Aorta (tissue), 5 donors: ENCODE measurements at regions not wholly inside any gene's neighbourhood (a gene's known extent, or its start where the extent isn't known, plus 50 kb on each side); places are given as distances from the start of the nearest gene placed in this dataset.
"Not testable (repeated sequence)": the region's sequence is repeated elsewhere in the genome, so short reads cannot be mapped to it uniquely, and the experiment has no call there.

ENCODE experiments used
- ATAC-seq: fragments of 200-7000 bp; cut with Tn5 transposase; one replicate; pipeline ENCODE4 v1.9.1; 2022; ENCODE audit warnings: moderate library complexity; ENCODE audit not compliant: low FRiP score
- DNase-seq, 2 donors: peaks; one replicate each; pipeline ENCODE4 v3.0.0-alpha.2; 2020
- H3K27ac ChIP-seq, 2 donors: one replicate each; pipeline ENCODE4 v1.5.1; 2013; ENCODE audit warnings: low read length in 2 of 2, mild to moderate bottlenecking in 2 of 2, moderate library complexity in 2 of 2, control low read depth in 1 of 2, inconsistent platforms in 1 of 2, low read depth in 1 of 2
- H3K27me3 ChIP-seq, 2 donors: one replicate each; pipeline ENCODE4 v1.6.1; 2013; ENCODE audit warnings: control low read depth in 1 of 2, low read length in 1 of 2, mild to moderate bottlenecking in 1 of 2, moderate library complexity in 1 of 2; ENCODE audit not compliant: insufficient read depth in 2 of 2, control insufficient read depth in 1 of 2
- H3K36me3 ChIP-seq, 2 donors: one replicate each; pipeline ENCODE4 v1.6.1; 2013; ENCODE audit warnings: control low read depth in 1 of 2, low read length in 1 of 2, mild to moderate bottlenecking in 1 of 2; ENCODE audit not compliant: insufficient read depth in 2 of 2, control insufficient read depth in 1 of 2
- H3K4me1 ChIP-seq, 2 donors: one replicate each; pipeline ENCODE4 v1.6.1; 2013; ENCODE audit warnings: low read length in 2 of 2, control low read depth in 1 of 2, mild to moderate bottlenecking in 1 of 2, moderate library complexity in 1 of 2; ENCODE audit not compliant: insufficient read depth in 2 of 2, control insufficient read depth in 1 of 2
- H3K4me3 ChIP-seq, 2 donors: one replicate each; pipeline ENCODE4 v1.5.1; 2013; ENCODE audit warnings: low read length in 2 of 2, control low read depth in 1 of 2, mild to moderate bottlenecking in 1 of 2
- H3K9me3 ChIP-seq: one replicate; pipeline ENCODE4 v1.6.1; 2013; ENCODE audit warnings: mild to moderate bottlenecking, low read length; ENCODE audit not compliant: control insufficient read depth
- WGBS, 2 donors: extraction: QIAGEN DNeasy Blood & Tissue Kit; methylation state at CpG; one replicate each; pipeline ENCODE4 v1.1.7; 2013; 5-methylcytosine and 5-hydroxymethylcytosine counted together
- intact Hi-C, 2 donors: fragments of 100-400 bp; cut with DNase I; formaldehyde crosslinking; loops; one replicate each; pipeline versions ENCODE4 v1.14.2 to v1.15.0; 2022
- donor health status: healthy with polysubstance abuse.
- donor health status: Bipolar disorder and iron deficiency.
- donor health status: DM: no; HTN: no; CAD: no.
- donor health status: DM: no; HTN: no; CAD: no.
- donor health status: DM: yes; HTN: yes; CAD: no.

- ATAC-seq, result no peak
- Histone ChIP-seq H3K27ac (no peak overlapping the region), H3K4me1 (no peaks in the 10 kb centered on the region), H3K9me3 (peaks cover 1% of the 10 kb centered on the region), H3K36me3 (no peaks in the 10 kb centered on the region), H3K27me3 (no peaks in the 10 kb centered on the region), H3K4me3 (no peak overlapping the region)
- intact Hi-C loops, result no loop called here
- 27 to 40% methylated on average over 1 of the region's 1 CpG for WGBS, 2 donors
- no peak for DNase-seq
These were observed 280.1 kb upstream of the RASGRP1 start for GRCh38 chr15:38844736-38845135.

DNA sequence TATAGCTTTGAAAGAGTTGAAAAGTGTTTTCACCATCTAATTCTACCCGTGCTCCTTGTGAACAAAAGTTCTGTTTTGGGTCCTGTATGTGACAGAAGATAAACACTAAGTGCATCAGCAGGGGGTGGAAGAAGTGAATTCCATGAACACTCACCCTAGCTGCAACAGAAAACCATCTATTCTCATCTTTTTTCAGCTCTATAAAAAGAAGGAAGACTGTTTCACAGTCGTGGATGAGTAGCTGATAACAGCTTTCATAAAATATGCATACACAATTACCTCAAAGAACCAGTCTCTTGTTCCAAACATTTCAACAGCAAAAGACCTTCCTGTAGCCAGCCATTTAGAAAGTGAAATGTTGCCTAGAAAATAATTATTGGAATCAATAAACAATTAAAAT lies 281.7 kb upstream of the RASGRP1 start:
- H3K27ac ChIP-seq, result no peak overlapping the region
- 33 to 41% methylated on average over 2 of the region's 2 CpGs for WGBS, 2 donors
- intact Hi-C loops, result no loop called here

DNA sequence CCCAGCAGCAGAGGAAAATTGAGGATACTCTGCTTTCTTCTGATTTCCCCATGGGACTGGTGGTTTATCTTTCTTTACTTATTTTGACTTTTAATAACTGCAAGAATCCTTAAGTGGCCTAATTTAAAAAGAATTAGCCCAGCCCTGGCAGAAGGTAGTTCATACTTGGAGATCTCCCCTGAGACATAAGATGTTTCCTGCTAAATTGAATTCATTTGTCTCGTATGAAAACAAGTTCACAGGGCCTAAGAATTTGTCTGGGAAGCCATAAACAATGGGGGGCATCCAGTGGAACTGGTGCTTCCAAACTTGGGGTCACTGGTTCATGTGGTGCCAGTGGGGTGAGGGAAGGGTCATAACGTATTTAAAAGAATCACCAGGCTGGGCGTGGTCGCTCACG lies 283.1 kb upstream of the RASGRP1 start:
- no peak for DNase-seq
- Histone ChIP-seq H3K36me3 (no peaks in the 10 kb centered on the region), H3K27me3 (no peaks in the 10 kb centered on the region), H3K4me1 (no peaks in the 10 kb centered on the region), H3K4me3 (no peak overlapping the region), H3K9me3 (peaks cover 1% of the 10 kb centered on the region), H3K27ac (no peak overlapping the region)
- ATAC-seq, result no peak
- 93 to 94% methylated on average over 5 of the region's 5 CpGs for WGBS, 2 donors
- intact Hi-C loops, result no loop called here

More for the DNA sequence above, 281.7 kb upstream of the RASGRP1 start:
- Histone ChIP-seq H3K9me3 (peaks cover 1% of the 10 kb centered on the region), H3K27me3 (no peaks in the 10 kb centered on the region), H3K36me3 (no peaks in the 10 kb centered on the region), H3K4me3 (no peak overlapping the region), H3K4me1 (no peaks in the 10 kb centered on the region)
- ATAC-seq, result no peak
- no peak for DNase-seq

- Histone ChIP-seq H3K4me3 (no peak overlapping the region), H3K27ac (no peak overlapping the region), H3K9me3 (peaks cover 1% of the 10 kb centered on the region), H3K4me1 (no peaks in the 10 kb centered on the region), H3K27me3 (no peaks in the 10 kb centered on the region), H3K36me3 (no peaks in the 10 kb centered on the region)
- 42 to 43% methylated on average over 1 of the region's 1 CpG for WGBS, 2 donors
- DNase-seq (no peak), ATAC-seq (no peak)
- intact Hi-C loops, result no loop called here
These were observed 284.4 kb upstream of the RASGRP1 start for GRCh38 chr15:38849046-38849445.

- DNase-seq, H3K4me3 ChIP-seq, H3K9me3 ChIP-seq, ATAC-seq, H3K27me3 ChIP-seq, H3K4me1 ChIP-seq, H3K36me3 ChIP-seq, H3K27ac ChIP-seq, intact Hi-C loops: not testable (repeated sequence)
- 83% methylated on average over 1 of the region's 1 CpG; no CpG with 5 or more reads in 1 of the 2 donors for WGBS, 2 donors
These were observed 287.6 kb upstream of the RASGRP1 start for GRCh38 chr15:38852188-38852587.

GRCh38 chr15:38853608-38854007 lies 289.0 kb upstream of the RASGRP1 start:
- 47 to 56% methylated on average over 1 of the region's 1 CpG for WGBS, 2 donors
- Histone ChIP-seq H3K9me3 (no peaks in the 10 kb centered on the region), H3K27ac (no peak overlapping the region), H3K27me3 (no peaks in the 10 kb centered on the region), H3K36me3 (no peaks in the 10 kb centered on the region), H3K4me1 (no peaks in the 10 kb centered on the region), H3K4me3 (no peak overlapping the region)
- intact Hi-C loops, result no loop called here
- no peak for ATAC-seq
- no peak for DNase-seq

- 52% methylated on average over 4 of the region's 4 CpGs for WGBS, 2 donors
These were observed 289.9 kb upstream of the RASGRP1 start for GRCh38 chr15:38854506-38854905.

GRCh38 chr15:38857814-38858213 lies 293.2 kb upstream of the RASGRP1 start:
- Histone ChIP-seq H3K36me3 (no peaks in the 10 kb centered on the region), H3K4me1 (no peaks in the 10 kb centered on the region), H3K4me3 (no peak overlapping the region), H3K27ac (no peak overlapping the region), H3K9me3 (no peaks in the 10 kb centered on the region), H3K27me3 (no peaks in the 10 kb centered on the region)
- DNase-seq, result no peak
- ATAC-seq, result no peak
- WGBS, 2 donors, result 40 to 55% methylated on average over 1 of the region's 1 CpG
- intact Hi-C loops, result no loop called here

More at GRCh38 chr15:38854506-38854905, 289.9 kb upstream of the RASGRP1 start:
- no peak for ATAC-seq
- DNase-seq, result no peak
- Histone ChIP-seq H3K36me3 (no peaks in the 10 kb centered on the region), H3K9me3 (no peaks in the 10 kb centered on the region), H3K27me3 (no peaks in the 10 kb centered on the region), H3K4me3 (no peak overlapping the region), H3K4me1 (no peaks in the 10 kb centered on the region), H3K27ac (no peak overlapping the region)
- intact Hi-C loops, result no loop called here

DNA sequence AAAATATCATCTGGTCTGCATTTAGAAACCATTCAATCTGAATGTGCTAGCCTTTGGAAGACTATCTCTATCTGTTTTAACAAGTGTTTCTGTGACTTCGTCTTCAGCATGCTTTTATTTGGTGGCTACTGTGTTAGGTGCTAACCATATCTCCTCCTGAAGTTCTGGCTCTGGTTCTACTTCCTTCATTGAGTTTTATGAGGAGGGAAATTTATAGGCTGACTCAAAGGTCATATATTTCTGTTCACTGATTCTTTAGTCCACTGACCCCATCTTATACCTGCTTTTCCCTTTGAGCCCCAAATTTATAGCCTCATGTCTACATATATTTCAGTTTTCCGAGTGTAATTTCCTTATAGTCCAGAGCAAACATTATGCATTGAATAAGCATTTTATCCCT lies 295.0 kb upstream of the RASGRP1 start:
- DNase-seq, result no peak
- 84 to 90% methylated on average over 2 of the region's 2 CpGs for WGBS, 2 donors
- Histone ChIP-seq H3K9me3 (no peaks in the 10 kb centered on the region), H3K4me1 (no peaks in the 10 kb centered on the region), H3K4me3 (no peak overlapping the region), H3K27me3 (no peaks in the 10 kb centered on the region), H3K27ac (no peak overlapping the region), H3K36me3 (no peaks in the 10 kb centered on the region)
- intact Hi-C loops, result no loop called here
- no peak for ATAC-seq
